ENCODE measurements at regions not wholly inside any gene's neighbourhood (a gene's known extent, or its start where the extent isn't known, plus 50 kb on each side); places are given as distances from the start of the nearest gene placed in this dataset.

- Histone ChIP-seq H3K9me3 (ENCODE audit: low read depth) (no peaks in the 10 kb centered on the region), H3K4me1 (ENCODE audit: insufficient read depth) (peaks cover 7% of the 10 kb centered on the region), H4K20me1 (ENCODE audit: insufficient read depth, poor library complexity, severe bottlenecking) (no peaks in the 10 kb centered on the region), H3K4me3 (no peak overlapping the region), H3K27me3 (no peaks in the 10 kb centered on the region), H3K27ac (no peak overlapping the region), H3K9me2 (replicated peaks; ENCODE audit: insufficient read depth) (no peaks in the 10 kb centered on the region), H2AFZ (no peak overlapping the region), H3K36me3 (replicated peaks; ENCODE audit: insufficient read depth, low read depth) (no peaks in the 10 kb centered on the region), H3K4me2 (no peak overlapping the region), H3K79me2 (no peaks in the 10 kb centered on the region)
- no peak for DNase-seq (ENCODE audit: low spot score)
- WGBS (ENCODE audit: low lambda C conversion rate, missing lambda C conversion rate) = 68% methylated on average over 1 of the region's 1 CpG
- TF ChIP-seq CTCF (IDR thresholded peaks at IDR 0.05; ENCODE audit: poor library complexity) = no peak
- TF ChIP-seq EZH2 (IDR thresholded peaks at IDR 0.05; ENCODE audit: borderline replicate concordance) = no peak
- TF ChIP-seq EZH2phosphoT487 (IDR thresholded peaks at IDR 0.05; ENCODE audit: low read depth, severe bottlenecking, unreplicated experiment) = no peak
Observed at GRCh38 chr2:185381631-185382030, 357.0 kb upstream of the FSIP2 start.

GRCh38 chr2:185384822-185385560 lies 353.6 kb upstream of the FSIP2 start:
- Histone ChIP-seq H2AFZ (no peak overlapping the region), H4K20me1 (ENCODE audit: insufficient read depth, poor library complexity, severe bottlenecking) (no peaks in the 10 kb centered on the region), H3K4me2 (no peak overlapping the region), H3K9me3 (ENCODE audit: low read depth) (no peaks in the 10 kb centered on the region), H3K79me2 (no peaks in the 10 kb centered on the region), H3K27ac (peak overlapping the region; percentile 15), H3K4me3 (no peak overlapping the region), H3K9me2 (replicated peaks; ENCODE audit: insufficient read depth) (no peaks in the 10 kb centered on the region), H3K27me3 (no peaks in the 10 kb centered on the region), H3K36me3 (replicated peaks; ENCODE audit: insufficient read depth, low read depth) (no peaks in the 10 kb centered on the region), H3K4me1 (ENCODE audit: insufficient read depth) (peaks cover 7% of the 10 kb centered on the region)
- WGBS (ENCODE audit: low lambda C conversion rate, missing lambda C conversion rate) = 68% methylated on average over 2 of the region's 2 CpGs
- TF ChIP-seq EZH2 (IDR thresholded peaks at IDR 0.05; ENCODE audit: borderline replicate concordance) = no peak
- peak; percentile 13 for DNase-seq (ENCODE audit: low spot score)

- Histone ChIP-seq H3K9me2 (replicated peaks; ENCODE audit: insufficient read depth) (no peaks in the 10 kb centered on the region), H3K9me3 (ENCODE audit: low read depth) (no peaks in the 10 kb centered on the region), H3K36me3 (replicated peaks; ENCODE audit: insufficient read depth, low read depth) (no peaks in the 10 kb centered on the region), H3K27ac (no peak overlapping the region), H3K4me3 (no peak overlapping the region), H3K27me3 (no peaks in the 10 kb centered on the region), H4K20me1 (ENCODE audit: insufficient read depth, poor library complexity, severe bottlenecking) (no peaks in the 10 kb centered on the region), H3K4me1 (ENCODE audit: insufficient read depth) (peaks cover 7% of the 10 kb centered on the region), H2AFZ (no peak overlapping the region), H3K79me2 (no peaks in the 10 kb centered on the region), H3K4me2 (no peak overlapping the region)
- WGBS (ENCODE audit: low lambda C conversion rate, missing lambda C conversion rate) = 73% methylated on average over 2 of the region's 2 CpGs
- DNase-seq (ENCODE audit: low spot score) = no peak
- TF ChIP-seq CTCF (IDR thresholded peaks at IDR 0.05; ENCODE audit: poor library complexity) (no peak), EZH2 (IDR thresholded peaks at IDR 0.05; ENCODE audit: borderline replicate concordance) (no peak), EZH2phosphoT487 (IDR thresholded peaks at IDR 0.05; ENCODE audit: low read depth, severe bottlenecking, unreplicated experiment) (no peak)
Observed at GRCh38 chr2:185388226-185388625, 350.4 kb upstream of the FSIP2 start.

GRCh38 chr2:185391543-185391942 lies 347.1 kb upstream of the FSIP2 start:
- no peak overlapping the region for H3K27ac ChIP-seq
- H3K9me3 ChIP-seq (ENCODE audit: low read depth) = no peaks in the 10 kb centered on the region
- H3K79me2 ChIP-seq = no peaks in the 10 kb centered on the region
- no peak overlapping the region for H3K4me2 ChIP-seq
- no peak for DNase-seq (ENCODE audit: low spot score)
- no peak overlapping the region for H3K4me3 ChIP-seq
- H3K9me2 ChIP-seq (replicated peaks; ENCODE audit: insufficient read depth) = no peaks in the 10 kb centered on the region
- no peaks in the 10 kb centered on the region for H3K27me3 ChIP-seq
- no peaks in the 10 kb centered on the region for H3K4me1 ChIP-seq (ENCODE audit: insufficient read depth)
- no peak overlapping the region for H2AFZ ChIP-seq
- no peaks in the 10 kb centered on the region for H3K36me3 ChIP-seq (replicated peaks; ENCODE audit: insufficient read depth, low read depth)
- TF ChIP-seq EZH2phosphoT487 (IDR thresholded peaks at IDR 0.05; ENCODE audit: low read depth, severe bottlenecking, unreplicated experiment) (no peak), CTCF (IDR thresholded peaks at IDR 0.05; ENCODE audit: poor library complexity) (no peak), EZH2 (IDR thresholded peaks at IDR 0.05; ENCODE audit: borderline replicate concordance) (no peak)
- H4K20me1 ChIP-seq (ENCODE audit: insufficient read depth, poor library complexity, severe bottlenecking) = no peaks in the 10 kb centered on the region

Measured in hepatocyte (in vitro differentiated cells).